NCI-H69 (cell line): ENCODE measurements at regions not wholly inside any gene's neighbourhood (a gene's known extent, or its start where the extent isn't known, plus 50 kb on each side); places are given as distances from the start of the nearest gene placed in this dataset.

Source experiments
- DNase-seq: peaks from one replicate; lab custom pipeline; 2025; lab: John Stamatoyannopoulos, UW

GRCh38 chr6:66421570-66421969 lies 714.5 kb upstream of the EYS start:
- DNase-seq = no peak

DNA sequence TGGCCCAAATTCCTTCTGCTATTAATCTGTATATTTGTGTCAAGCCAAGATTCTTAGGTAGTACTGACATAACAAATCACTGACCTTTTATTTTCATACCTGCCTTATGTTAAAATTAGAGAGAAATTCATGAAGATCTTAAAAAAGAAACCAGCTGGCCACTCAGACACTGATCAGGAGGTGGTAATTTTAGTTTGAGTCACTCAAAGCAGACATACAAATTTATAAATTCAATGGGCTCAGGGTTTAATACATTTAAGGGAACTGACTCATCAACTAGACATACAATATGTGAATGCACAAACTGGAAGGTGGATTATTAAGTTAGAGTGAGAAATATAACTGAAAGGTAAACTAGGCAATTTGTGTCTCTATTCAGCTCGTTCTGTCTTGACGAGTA lies 711.9 kb upstream of the EYS start:
- DNase-seq = no peak

GRCh38 chr6:66403966-66404365 lies 696.9 kb upstream of the EYS start:
- peak; percentile 26 for DNase-seq

DNA sequence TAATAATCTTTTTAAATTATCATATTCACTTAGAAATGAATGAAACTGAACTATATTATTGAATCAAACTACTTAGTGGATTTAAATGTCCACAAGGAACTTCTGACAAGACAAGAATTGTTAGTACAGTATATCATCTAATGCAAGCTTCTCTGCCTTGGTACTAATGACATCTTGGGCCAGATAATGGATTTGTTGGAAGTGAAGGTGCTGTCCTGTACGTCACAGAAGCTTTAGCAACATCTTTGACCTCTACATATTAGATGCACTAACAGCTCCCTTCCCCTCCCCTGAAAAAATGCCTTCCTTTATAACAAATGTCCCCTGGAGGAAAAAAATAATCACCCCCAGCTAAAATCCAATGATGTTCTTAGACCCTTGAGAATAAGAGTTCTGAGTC lies 695.8 kb upstream of the EYS start:
- DNase-seq = no peak

- peak; percentile 96 for DNase-seq
These were observed 689.5 kb upstream of the EYS start for GRCh38 chr6:66396549-66396948.

DNA sequence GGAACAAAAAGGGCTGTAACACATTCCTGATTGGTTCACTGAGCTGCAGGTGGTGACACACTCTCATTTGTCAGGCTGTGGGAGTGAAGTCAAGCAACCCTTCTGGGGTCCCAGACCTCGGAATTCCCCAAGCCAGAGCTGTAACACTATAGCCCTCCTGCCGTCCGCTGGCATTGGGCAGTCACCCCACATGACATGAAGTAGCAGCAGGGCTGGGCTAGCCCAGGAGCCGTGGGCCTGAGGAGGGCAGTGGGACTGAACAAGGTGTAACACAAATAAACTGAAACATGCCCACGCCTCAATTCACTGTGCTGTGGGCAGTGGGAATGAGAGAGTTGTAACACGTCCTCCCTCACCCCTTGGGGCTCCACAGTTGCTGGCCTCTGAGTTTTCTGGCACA lies 689.1 kb upstream of the EYS start:
- DNase-seq = no peak

DNA sequence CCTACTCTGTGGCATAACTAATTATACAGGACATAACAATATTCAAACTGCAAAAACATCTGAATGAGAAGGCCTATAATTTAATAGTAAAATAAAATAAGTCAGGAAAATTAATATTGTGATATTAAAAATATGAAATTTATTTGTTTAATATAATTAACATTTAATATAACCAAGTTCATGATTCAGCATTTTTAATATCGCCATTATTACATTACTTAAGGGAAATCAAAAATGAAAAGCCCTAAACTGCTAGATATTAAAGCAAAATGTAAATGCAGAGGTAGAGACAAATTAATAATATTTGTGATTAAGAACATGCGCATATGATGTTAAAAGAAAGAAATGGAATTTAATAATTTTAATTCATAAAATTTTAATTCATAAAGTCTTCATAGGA lies 683.4 kb upstream of the EYS start:
- no peak for DNase-seq

DNA sequence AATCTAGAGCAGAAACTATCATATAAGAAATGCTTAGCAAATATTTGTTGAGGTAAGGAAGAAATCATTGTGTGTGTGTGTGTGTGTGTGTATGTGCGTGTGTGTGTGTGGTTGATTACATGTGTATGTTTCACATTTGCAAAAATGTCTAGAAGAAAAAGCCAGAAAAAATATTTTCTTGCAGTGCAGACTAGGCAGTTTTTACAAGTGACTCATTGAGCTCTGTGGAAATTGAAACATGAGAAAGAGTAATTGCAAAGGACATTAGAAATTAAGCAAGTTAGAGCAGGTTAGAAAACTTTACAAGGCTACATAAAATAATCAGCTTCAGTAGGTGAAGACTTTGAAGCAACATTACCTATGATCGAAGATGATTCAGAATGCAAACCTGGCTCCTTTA lies 669.0 kb upstream of the EYS start:
- no peak for DNase-seq

- DNase-seq = no peak
These were observed 662.4 kb upstream of the EYS start for GRCh38 chr6:66369407-66369806.

- DNase-seq = no peak
These were observed 655.9 kb upstream of the EYS start for GRCh38 chr6:66362888-66363287.

DNA sequence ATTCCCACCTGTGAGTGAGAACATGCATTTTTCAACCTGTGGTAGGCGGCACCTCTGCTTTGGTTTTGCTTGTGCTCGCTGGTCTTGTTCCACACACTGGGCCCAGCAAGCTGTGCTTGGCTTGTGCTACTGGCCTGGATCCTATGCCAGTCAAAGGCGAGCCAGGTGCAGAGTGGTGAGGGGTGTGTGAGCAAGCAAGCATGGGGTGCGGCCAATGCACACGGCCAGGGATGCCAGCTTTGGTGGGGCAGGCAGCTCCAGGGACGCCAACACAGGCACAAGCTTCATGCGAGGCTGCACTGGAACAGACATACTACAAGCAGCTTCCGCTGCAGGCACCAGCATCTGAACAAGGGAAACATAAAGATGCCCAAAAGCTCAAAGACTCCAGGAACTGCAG lies 654.9 kb upstream of the EYS start:
- DNase-seq = no peak

- DNase-seq = no peak
These were observed 650.8 kb upstream of the EYS start for GRCh38 chr6:66357781-66358180.

DNA sequence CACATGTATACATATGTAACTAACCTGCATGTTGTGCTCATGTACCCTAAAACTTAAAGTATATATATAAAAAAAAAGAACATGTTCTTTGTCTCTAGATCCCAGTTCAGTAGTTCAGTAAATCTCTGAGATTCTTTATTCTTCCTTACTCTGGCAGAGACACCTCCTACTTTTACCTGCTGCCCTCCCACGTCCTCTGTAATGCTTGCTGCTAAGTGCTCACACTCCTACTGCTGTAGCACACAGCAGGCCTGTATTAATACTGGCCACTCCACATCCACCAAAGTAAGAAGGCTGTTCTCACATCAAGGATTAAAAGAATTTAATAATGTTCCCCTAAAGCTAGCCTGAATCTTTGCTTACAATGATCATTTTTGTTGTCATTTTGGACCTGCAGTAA lies 648.4 kb upstream of the EYS start:
- DNase-seq = no peak

DNA sequence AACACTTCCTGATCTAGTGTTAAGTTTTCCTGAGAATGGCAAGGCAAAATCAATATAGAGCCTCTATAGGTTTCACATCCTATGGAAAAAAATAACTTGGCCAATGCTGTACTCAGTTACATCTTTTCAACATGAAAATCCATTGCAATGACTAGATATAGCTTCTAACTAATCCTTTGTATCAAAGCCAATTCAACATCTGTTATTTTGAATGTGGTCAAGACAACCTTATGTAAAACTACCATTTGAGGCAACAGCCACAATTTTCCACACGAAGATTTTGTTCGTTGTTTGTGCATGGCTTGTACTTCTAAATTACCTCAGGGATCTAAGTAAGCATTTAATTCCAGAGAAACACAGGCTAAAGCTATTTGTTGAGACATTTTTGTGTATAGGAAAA lies 637.8 kb upstream of the EYS start:
- no peak for DNase-seq

GRCh38 chr6:66340736-66341135 lies 633.7 kb upstream of the EYS start:
- DNase-seq = peak; percentile 93

GRCh38 chr6:66336176-66336575 lies 629.1 kb upstream of the EYS start:
- DNase-seq = no peak

- no peak for DNase-seq
These were observed 621.2 kb upstream of the EYS start for GRCh38 chr6:66328200-66328599.

GRCh38 chr6:66326228-66326627 lies 619.2 kb upstream of the EYS start:
- DNase-seq = peak; percentile 26

- DNase-seq = peak; percentile 71
These were observed 614.0 kb upstream of the EYS start for GRCh38 chr6:66321017-66321416.

DNA sequence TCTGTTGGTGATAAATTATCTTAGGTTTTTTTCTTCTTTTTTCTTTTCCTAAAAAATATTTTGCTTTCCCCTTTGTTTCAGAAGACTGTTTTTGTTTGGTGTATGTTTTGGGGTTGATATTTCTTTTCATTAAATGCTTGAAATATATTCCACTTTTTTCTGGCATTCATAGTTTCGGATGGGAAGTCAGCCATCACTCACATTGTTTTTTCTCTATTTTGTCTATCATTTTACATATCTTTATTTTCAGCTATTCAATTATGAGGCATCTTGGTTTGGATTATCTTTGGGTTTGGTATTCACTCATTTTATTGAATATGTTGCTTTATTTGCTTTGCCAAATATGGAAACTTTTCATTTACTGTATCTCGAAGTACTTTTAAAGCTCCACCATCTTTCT lies 600.5 kb upstream of the EYS start:
- peak; percentile 34 for DNase-seq

- DNase-seq = no peak
These were observed 584.9 kb upstream of the EYS start for GRCh38 chr6:66291905-66292304.

GRCh38 chr6:66289889-66290288 lies 582.9 kb upstream of the EYS start:
- DNase-seq = no peak

- DNase-seq = no peak
These were observed 571.1 kb upstream of the EYS start for GRCh38 chr6:66278115-66278514.

- DNase-seq = no peak
These were observed 570.4 kb upstream of the EYS start for GRCh38 chr6:66277400-66277799.

DNA sequence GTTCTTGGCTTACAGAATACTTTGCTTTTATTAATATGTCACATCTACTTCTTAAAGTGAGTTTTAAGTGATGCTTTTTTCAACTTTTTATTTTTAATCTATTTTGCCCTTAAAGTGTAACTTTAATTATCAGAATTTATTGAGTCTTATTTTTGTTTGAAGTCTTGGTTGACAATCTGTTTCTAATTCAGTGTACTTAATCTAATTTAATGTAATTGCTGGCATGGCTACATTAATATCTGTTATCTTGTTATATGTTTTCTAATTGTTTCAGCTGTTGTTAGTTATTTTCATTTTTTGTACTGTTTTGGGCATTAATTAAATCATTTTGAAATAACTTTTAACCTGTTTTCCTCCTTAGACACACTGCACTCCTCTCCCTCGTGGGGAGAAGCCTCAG lies 558.7 kb upstream of the EYS start:
- DNase-seq = no peak
